ENCODE measurements at regions not wholly inside any gene's neighbourhood (a gene's known extent, or its start where the extent isn't known, plus 50 kb on each side); places are given as distances from the start of the nearest gene placed in this dataset.

DNA sequence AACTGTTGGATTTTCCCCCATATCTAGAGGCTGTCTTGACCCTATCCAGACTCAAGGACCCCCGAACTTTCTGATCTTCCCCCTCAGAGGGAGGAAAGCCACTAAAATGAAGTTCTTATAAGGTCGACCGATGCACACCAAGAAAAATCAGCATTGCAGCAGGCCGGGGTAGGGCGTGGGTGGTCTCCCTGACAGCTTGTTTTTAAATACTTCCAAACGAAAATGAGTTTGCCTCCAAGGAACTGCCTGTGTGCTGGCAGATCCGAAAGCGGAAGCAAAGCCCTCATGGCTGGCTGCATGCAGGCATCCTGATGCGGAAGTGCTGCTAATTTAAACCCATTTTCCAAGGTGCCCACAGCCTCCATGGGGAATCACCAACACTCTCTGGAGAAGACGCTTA lies 374.3 kb upstream of the XYLT1 start:
- no peak for TF ChIP-seq JUND (IDR thresholded peaks at IDR 0.05; ENCODE audit: low read depth)
- DNase-seq (ENCODE audit: low read depth in 1 of 2, low spot score in 1 of 2): no peak
- in situ Hi-C loops (cut with HindIII; ENCODE audit: low pct_unique_long_range_greater_than_20kb, low sequenced_read_pairs): no loop called here

DNA sequence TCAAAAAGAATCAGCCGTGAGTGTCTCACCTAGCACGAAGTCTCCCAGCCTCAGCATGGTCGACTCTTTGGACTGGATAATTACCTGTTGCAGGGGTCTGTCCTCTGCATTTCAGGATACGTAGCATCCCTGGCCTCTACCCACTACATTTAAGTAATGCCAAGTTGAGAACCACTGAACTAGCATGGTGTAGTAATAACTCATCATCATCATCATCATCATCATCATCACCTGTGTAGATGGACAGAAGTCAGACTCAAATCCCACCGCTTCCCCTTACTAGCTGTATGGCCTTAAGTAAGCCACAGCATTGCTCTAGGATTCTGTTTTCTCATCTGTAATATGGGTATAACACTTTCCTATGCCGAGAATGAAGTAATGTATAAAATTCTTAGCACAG lies 373.1 kb upstream of the XYLT1 start:
- TF ChIP-seq JUND (IDR thresholded peaks at IDR 0.05; ENCODE audit: low read depth): no peak
- DNase-seq (ENCODE audit: low read depth in 1 of 2, low spot score in 1 of 2): no peak
- in situ Hi-C loops (cut with HindIII; ENCODE audit: low pct_unique_long_range_greater_than_20kb, low sequenced_read_pairs): no loop called here

DNA sequence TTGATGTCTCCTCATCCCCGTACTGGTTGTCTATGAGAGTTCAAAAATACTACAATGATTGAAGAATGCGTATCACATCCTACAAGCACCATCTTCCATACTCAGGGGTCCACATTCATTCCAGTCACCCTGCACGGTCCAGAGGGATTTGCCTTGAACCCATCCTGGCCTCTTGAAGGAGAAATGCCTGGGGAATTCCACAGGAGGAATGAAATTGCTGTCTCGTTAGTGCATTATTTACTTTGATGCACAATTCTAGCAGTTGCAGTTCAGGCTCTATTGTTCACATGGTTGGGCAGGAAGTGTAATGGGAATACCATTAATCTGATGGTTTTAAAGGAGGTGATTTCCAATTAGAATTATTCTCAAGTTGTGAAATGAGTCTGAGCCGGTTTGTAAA lies 369.1 kb upstream of the XYLT1 start:
- DNase-seq (ENCODE audit: low read depth in 1 of 2, low spot score in 1 of 2): no peak
- in situ Hi-C loops (cut with HindIII; ENCODE audit: low pct_unique_long_range_greater_than_20kb, low sequenced_read_pairs): no loop called here
- no peak for TF ChIP-seq JUND (IDR thresholded peaks at IDR 0.05; ENCODE audit: low read depth)

DNA sequence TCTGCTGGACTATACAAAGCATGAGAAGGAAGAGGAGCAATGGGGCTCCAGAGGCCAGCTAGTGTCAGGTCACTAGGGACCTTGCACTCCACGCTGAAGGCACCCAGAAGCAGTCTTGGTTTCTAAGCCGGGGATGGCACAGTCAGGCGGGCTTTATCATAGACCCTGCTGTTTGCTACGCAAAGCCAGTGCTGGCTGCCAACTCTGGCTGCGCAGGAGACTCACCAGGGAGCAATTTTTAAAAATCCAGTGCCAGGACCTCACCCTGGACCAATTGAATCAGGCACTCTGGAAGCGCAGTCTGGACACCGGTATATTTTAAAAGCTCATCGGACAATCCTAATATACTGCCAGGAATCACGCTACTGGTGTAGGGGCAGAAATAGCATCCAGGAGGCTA lies 368.5 kb upstream of the XYLT1 start:
- in situ Hi-C loops (cut with HindIII; ENCODE audit: low pct_unique_long_range_greater_than_20kb, low sequenced_read_pairs): no loop called here
- TF ChIP-seq JUND (IDR thresholded peaks at IDR 0.05; ENCODE audit: low read depth): no peak
- no peak for DNase-seq (ENCODE audit: low read depth in 1 of 2, low spot score in 1 of 2)

DNA sequence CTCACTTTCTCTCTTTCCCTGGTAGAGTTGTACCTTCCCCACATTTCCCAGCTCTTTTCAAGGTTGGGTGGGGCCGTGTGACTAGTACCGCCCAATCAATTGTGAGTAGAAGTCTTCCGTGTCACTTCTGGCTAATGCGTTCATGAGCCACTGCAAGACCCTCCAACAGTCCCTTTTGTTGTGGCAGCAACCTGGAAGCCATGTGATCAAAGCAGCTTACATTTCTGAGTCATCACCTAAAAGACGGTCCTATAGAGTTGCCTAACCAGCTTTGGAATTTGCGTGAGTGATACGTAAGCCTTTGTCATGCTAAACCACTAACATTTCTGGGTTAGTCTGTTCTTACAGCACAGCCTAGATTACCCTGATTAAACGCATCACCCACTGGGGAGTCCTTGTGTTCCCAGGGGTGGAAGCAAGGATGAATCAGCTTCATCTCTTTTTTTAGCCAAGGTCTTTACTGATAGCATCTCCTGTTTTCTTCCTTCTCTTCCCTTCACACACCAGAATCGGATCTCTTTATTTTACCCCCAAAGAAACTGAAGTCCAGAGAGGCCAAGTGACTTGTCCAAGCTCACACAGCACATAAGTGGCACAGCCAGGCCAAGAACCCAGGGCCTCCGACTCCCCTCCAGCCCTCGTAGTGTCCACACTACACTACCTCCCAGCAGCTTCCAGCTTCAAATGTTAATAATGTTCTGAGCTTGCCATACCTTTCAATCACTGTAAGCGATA lies 366.3 kb upstream of the XYLT1 start:
- in situ Hi-C loops (cut with HindIII; ENCODE audit: low pct_unique_long_range_greater_than_20kb, low sequenced_read_pairs): no loop called here
- TF ChIP-seq JUND (IDR thresholded peaks at IDR 0.05; ENCODE audit: low read depth): no peak
- DNase-seq (ENCODE audit: low read depth in 1 of 2, low spot score in 1 of 2): peak in 1 of 2 experiments; percentile 36

DNA sequence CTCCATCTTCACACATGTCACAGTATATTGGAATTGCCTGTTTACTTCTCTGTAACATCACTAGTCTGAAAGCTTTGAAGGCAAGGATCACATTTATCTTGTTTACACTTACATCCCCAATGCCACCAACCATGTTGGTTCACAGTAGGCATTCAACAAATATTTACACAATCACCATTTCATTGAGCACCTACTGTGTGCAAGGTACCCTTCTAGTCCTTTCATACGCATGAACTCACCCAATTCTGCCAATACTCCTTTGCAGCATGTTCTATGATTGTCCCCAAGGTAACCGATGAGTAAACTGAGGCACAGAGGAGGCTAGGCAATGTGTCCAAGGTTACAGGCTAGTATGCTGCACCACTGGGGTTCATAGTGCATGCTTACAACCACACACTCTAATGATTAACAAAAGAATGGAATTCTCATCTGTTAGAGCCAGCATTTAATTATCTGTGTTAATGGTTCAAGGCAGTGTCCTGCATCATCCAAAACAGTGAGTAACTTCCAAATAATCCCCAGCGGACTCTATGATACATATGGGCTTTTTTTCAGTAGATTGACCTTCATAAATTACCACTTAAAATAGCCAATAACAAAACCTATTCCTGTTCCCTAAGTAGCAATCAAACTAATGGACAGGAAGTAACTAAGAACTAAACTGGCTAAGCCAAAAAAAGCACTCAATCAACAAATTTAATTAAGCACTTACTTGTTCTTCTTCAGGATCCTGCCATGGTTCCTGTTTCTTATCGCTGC lies 364.5 kb upstream of the XYLT1 start:
- no peak for TF ChIP-seq JUND (IDR thresholded peaks at IDR 0.05; ENCODE audit: low read depth)
- DNase-seq (ENCODE audit: low read depth in 1 of 2, low spot score in 1 of 2): no peak
- in situ Hi-C loops (cut with HindIII; ENCODE audit: low pct_unique_long_range_greater_than_20kb, low sequenced_read_pairs): no loop called here

DNA sequence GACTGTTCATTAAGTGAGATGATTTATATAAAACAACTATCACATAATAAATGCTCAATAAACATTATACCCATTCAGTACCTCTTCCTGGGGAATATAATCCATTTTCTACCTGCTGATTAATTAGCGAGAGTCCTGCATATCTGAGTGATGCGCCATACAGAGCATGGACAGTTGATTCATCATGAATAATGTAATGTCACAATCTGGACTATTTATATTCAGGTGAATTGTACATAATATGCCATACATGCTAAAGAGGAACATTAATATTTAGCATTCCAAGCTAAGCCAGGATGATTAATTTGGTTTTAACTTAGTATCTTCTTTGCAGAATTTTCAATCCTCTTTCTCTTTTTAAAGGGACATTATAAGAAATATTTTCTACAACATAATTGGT lies 362.0 kb upstream of the XYLT1 start:
- TF ChIP-seq JUND (IDR thresholded peaks at IDR 0.05; ENCODE audit: low read depth): no peak
- in situ Hi-C loops (cut with HindIII; ENCODE audit: low pct_unique_long_range_greater_than_20kb, low sequenced_read_pairs): no loop called here
- DNase-seq (ENCODE audit: low read depth in 1 of 2, low spot score in 1 of 2): no peak

DNA sequence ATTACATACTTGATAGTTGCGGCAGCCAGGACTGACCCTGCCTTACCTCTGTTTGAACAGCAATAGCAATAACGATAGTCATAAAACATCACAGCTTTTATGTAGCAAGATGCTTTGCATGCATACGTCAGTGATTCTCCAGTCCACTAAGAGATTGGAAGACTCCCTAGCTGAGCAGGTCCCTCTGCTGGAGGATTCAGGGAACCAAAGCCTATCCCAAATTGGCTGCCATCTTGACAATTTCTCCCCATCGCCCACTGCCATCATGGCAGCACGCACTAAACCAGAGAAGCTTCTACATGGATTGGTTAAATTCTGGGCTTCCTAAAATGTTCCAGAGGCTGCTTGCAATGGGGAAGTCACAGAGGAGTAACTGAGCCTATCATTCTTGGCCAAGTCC lies 360.6 kb upstream of the XYLT1 start:
- TF ChIP-seq JUND (IDR thresholded peaks at IDR 0.05; ENCODE audit: low read depth): no peak
- peak in 1 of 2 experiments; percentile 9 for DNase-seq (ENCODE audit: low read depth in 1 of 2, low spot score in 1 of 2)
- in situ Hi-C loops (cut with HindIII; ENCODE audit: low pct_unique_long_range_greater_than_20kb, low sequenced_read_pairs): no loop called here

DNA sequence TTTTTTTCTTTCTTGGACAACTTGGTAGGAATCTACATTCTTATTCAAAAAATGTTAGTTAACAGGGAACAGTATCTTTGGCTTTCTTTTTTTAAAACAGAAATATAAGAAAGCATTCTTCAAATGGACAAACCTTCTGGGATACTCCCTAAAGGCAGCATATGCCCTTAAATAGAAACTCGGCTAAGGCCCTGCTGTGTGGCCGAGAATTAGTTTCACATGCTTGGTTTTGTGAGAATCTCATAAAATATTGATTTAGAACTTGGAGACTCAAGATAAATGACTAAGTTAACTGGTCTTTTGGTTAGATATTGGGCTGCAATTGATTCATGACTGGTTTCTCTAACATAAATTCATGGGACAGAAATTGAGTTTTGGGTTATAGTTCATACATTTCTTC lies 359.9 kb upstream of the XYLT1 start:
- no peak for DNase-seq (ENCODE audit: low read depth in 1 of 2, low spot score in 1 of 2)
- in situ Hi-C loops (cut with HindIII; ENCODE audit: low pct_unique_long_range_greater_than_20kb, low sequenced_read_pairs): no loop called here
- TF ChIP-seq JUND (IDR thresholded peaks at IDR 0.05; ENCODE audit: low read depth): no peak

DNA sequence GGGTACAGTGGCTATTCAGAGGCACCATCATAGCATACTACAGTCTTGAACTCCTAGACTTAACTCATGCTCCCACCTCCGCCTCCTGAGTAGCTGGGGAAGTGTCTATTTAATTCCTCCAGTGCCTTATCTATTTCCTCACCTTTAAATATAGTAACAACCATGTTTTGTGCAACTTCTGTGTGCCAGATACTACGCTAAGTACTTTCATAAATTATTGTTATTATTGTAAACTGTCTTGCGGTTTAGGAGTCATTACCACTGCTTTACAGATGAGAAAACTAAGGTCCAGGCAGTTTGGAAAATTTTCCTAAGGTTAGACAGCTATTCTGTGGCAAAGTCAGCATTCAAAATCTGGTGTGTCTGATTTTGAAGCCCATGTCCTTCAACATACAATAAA lies 359.1 kb upstream of the XYLT1 start:
- no peak for TF ChIP-seq JUND (IDR thresholded peaks at IDR 0.05; ENCODE audit: low read depth)
- DNase-seq (ENCODE audit: low read depth in 1 of 2, low spot score in 1 of 2): no peak
- in situ Hi-C loops (cut with HindIII; ENCODE audit: low pct_unique_long_range_greater_than_20kb, low sequenced_read_pairs): no loop called here

DNA sequence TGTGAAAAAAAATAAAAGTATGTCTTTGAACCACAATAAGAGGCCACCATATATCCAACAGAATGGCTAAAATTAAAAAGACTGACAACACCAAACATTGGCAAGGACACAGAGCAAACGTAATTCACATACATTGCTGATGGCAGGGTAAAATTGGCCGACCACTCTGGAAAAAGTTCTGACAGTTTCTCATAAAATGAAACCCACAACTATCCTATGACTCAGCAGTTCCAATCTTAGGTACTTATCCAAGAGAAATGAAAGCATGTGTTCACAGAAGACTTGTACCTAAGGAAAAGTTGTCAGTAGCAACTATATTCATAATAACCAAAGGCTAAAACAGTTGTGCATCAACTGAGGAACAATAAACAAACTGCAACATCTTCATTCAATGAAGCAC lies 357.3 kb upstream of the XYLT1 start:
- in situ Hi-C loops (cut with HindIII; ENCODE audit: low pct_unique_long_range_greater_than_20kb, low sequenced_read_pairs): no loop called here
- TF ChIP-seq JUND (IDR thresholded peaks at IDR 0.05; ENCODE audit: low read depth): no peak
- DNase-seq (ENCODE audit: low read depth in 1 of 2, low spot score in 1 of 2): peak in 1 of 2 experiments; percentile 10

DNA sequence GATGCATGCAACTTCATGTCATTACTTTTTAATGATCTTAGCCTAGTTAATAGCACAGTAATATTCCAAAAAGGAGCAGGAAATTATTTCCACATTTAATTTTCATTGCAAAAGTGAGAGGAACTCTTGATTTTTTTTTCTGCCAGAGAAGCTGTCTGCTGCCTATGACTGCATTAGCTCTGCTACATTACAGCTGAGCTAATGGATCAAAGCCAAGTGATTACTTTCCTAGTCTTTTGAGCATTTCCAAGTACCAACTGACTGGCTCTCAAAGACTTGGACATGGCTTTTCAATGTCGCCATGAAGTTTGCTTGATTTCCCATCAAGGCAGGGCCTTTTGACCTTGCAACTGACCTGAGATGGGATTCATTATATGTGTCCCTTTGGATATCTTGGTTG lies 356.6 kb upstream of the XYLT1 start:
- no peak for TF ChIP-seq JUND (IDR thresholded peaks at IDR 0.05; ENCODE audit: low read depth)
- DNase-seq (ENCODE audit: low read depth in 1 of 2, low spot score in 1 of 2): no peak
- in situ Hi-C loops (cut with HindIII; ENCODE audit: low pct_unique_long_range_greater_than_20kb, low sequenced_read_pairs): no loop called here

DNA sequence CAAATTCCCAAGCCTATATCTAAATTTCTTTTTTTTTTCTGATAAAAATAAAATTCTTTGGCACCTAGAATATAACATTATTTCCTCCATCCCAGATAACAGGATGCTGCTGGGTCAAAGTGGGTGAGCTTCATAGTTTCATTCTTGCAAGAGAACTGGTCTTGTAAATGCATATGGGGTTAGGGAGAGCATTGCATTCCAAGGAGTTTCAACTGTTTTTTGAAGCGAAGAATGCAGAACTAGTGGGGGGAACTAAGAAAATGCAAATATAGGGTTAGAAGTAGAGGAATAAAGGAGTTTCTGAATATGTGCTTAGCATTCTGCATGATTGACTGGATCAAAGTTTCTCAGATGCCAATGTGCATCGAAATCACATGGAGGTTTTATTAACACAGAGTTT lies 347.2 kb upstream of the XYLT1 start:
- no peak for TF ChIP-seq JUND (IDR thresholded peaks at IDR 0.05; ENCODE audit: low read depth)
- DNase-seq (ENCODE audit: low read depth in 1 of 2, low spot score in 1 of 2): no peak
- in situ Hi-C loops (cut with HindIII; ENCODE audit: low pct_unique_long_range_greater_than_20kb, low sequenced_read_pairs): no loop called here
